ENCODE measurements at regions not wholly inside any gene's neighbourhood (a gene's known extent, or its start where the extent isn't known, plus 50 kb on each side); places are given as distances from the start of the nearest gene placed in this dataset.

GRCh38 chr15:99921101-99921500, 187.9 kb upstream of the LYSMD4 start:
- DNase-seq: no peak
- intact Hi-C loops (cut with DNase I): no loop called here
- Histone ChIP-seq H3K27ac (no peak overlapping the region), H3K27me3 (peaks cover 0 to 23% (median 0%) of the 10 kb centered on the region in 4 donors), H3K4me3 (no peak overlapping the region), H3K36me3 (no peaks in the 10 kb centered on the region), H3K9me3 (no peaks in the 10 kb centered on the region), H3K4me1 (peaks cover 0 to 17% (median 0%) of the 10 kb centered on the region in 3 donors)
- TF ChIP-seq CTCF (IDR thresholded peaks at IDR 0.05) (no peak), POLR2A (IDR thresholded peaks at IDR 0.05) (no peak)
- 48 to 71% methylated on average over 4 of the region's 4 CpGs for WGBS, 2 donors

GRCh38 chr15:99918072-99918471, 184.8 kb upstream of the LYSMD4 start:
- intact Hi-C loops (cut with DNase I): no loop called here
- H3K27ac ChIP-seq: no peak overlapping the region
- H3K9me3 ChIP-seq: no peaks in the 10 kb centered on the region
- H3K27me3 ChIP-seq: peaks cover 0 to 23% (median 0%) of the 10 kb centered on the region in 4 donors
- DNase-seq: no peak
- H3K4me3 ChIP-seq: no peak overlapping the region
- TF ChIP-seq CTCF (IDR thresholded peaks at IDR 0.05) (no peak), POLR2A (IDR thresholded peaks at IDR 0.05) (no peak)
- H3K36me3 ChIP-seq: no peaks in the 10 kb centered on the region
- WGBS, 2 donors: 93 to 100% methylated on average over 2 to 7 of the region's 9 CpGs
- H3K4me1 ChIP-seq: peaks cover 0 to 7% (median 0%) of the 10 kb centered on the region in 3 donors

- intact Hi-C loops (cut with DNase I): no loop called here
- H3K9me3 ChIP-seq: no peaks in the 10 kb centered on the region
- peaks cover 0 to 7% (median 0%) of the 10 kb centered on the region in 3 donors for H3K4me1 ChIP-seq
- DNase-seq: no peak
- no peak overlapping the region for H3K27ac ChIP-seq
- 47 to 52% methylated on average over 4 to 6 of the region's 6 CpGs for WGBS, 2 donors
- no peak overlapping the region for H3K4me3 ChIP-seq
- H3K36me3 ChIP-seq: no peaks in the 10 kb centered on the region
- H3K27me3 ChIP-seq: peaks cover 0 to 23% (median 0%) of the 10 kb centered on the region in 4 donors
- no peak for TF ChIP-seq POLR2A (IDR thresholded peaks at IDR 0.05)
- TF ChIP-seq CTCF (IDR thresholded peaks at IDR 0.05): no peak
These were observed 184.0 kb upstream of the LYSMD4 start for GRCh38 chr15:99917252-99917651.

- Histone ChIP-seq H3K36me3 (no peaks in the 10 kb centered on the region), H3K27me3 (peaks cover 0 to 23% (median 0%) of the 10 kb centered on the region in 4 donors), H3K9me3 (no peaks in the 10 kb centered on the region), H3K27ac (no peak overlapping the region), H3K4me3 (no peak overlapping the region), H3K4me1 (peaks cover 0 to 7% (median 0%) of the 10 kb centered on the region in 3 donors)
- no peak for DNase-seq
- TF ChIP-seq POLR2A (IDR thresholded peaks at IDR 0.05): no peak
- 74 to 83% methylated on average over 7 to 10 of the region's 10 CpGs for WGBS, 2 donors
- intact Hi-C loops (cut with DNase I): no loop called here
These were observed 183.5 kb upstream of the LYSMD4 start for GRCh38 chr15:99916668-99917223.

GRCh38 chr15:99914723-99915122, 181.5 kb upstream of the LYSMD4 start:
- H3K4me1 ChIP-seq: peaks cover 0 to 7% (median 0%) of the 10 kb centered on the region in 3 donors
- TF ChIP-seq POLR2A (IDR thresholded peaks at IDR 0.05) (no peak), CTCF (IDR thresholded peaks at IDR 0.05) (no peak)
- H3K27ac ChIP-seq: no peak overlapping the region
- H3K27me3 ChIP-seq: peaks cover 0 to 21% (median 0%) of the 10 kb centered on the region in 4 donors
- no peak for DNase-seq
- H3K9me3 ChIP-seq: no peaks in the 10 kb centered on the region
- H3K36me3 ChIP-seq: no peaks in the 10 kb centered on the region
- 76 to 84% methylated on average over 3 of the region's 3 CpGs for WGBS, 2 donors
- H3K4me3 ChIP-seq: no peak overlapping the region
- intact Hi-C loops (cut with DNase I): no loop called here

GRCh38 chr15:99911816-99912215, 178.6 kb upstream of the LYSMD4 start:
- H3K4me3 ChIP-seq: no peak overlapping the region
- TF ChIP-seq CTCF (IDR thresholded peaks at IDR 0.05) (no peak), POLR2A (IDR thresholded peaks at IDR 0.05) (no peak)
- DNase-seq: no peak
- WGBS, 2 donors: 43 to 64% methylated on average over 1 to 5 of the region's 5 CpGs
- intact Hi-C loops (cut with DNase I): no loop called here
- no peaks in the 10 kb centered on the region for H3K9me3 ChIP-seq
- H3K4me1 ChIP-seq: peaks cover 0 to 2% (median 0%) of the 10 kb centered on the region in 3 donors
- peaks cover 0 to 2% (median 0%) of the 10 kb centered on the region in 4 donors for H3K27me3 ChIP-seq
- no peaks in the 10 kb centered on the region for H3K36me3 ChIP-seq
- no peak overlapping the region for H3K27ac ChIP-seq

Data from esophagus squamous epithelium (tissue), 5 donors.